HEK293T (cell line): ENCODE measurements at regions not wholly inside any gene's neighbourhood (a gene's known extent, or its start where the extent isn't known, plus 50 kb on each side); places are given as distances from the start of the nearest gene placed in this dataset.

Experiments
- ARNT ChIP-seq: fragments of 450-650 bp; IDR thresholded peaks from 2 replicates; pipeline ENCODE4 v1.6.1; 2017; ENCODE audit warnings: mild to moderate bottlenecking
- ELF4 ChIP-seq: fragments of 450-650 bp; IDR thresholded peaks from 2 replicates; pipeline ENCODE4 v1.6.1; 2017; ENCODE audit warnings: antibody characterized with exemption
- FOXA1 ChIP-seq: fragments of 450-650 bp; IDR thresholded peaks from 2 replicates; pipeline ENCODE4 v1.6.1; 2016; ENCODE audit warnings: mild to moderate bottlenecking
- FOXK2 ChIP-seq: fragments of 450-650 bp; IDR thresholded peaks from 2 replicates; pipeline ENCODE4 v1.6.1; 2016; ENCODE audit warnings: mild to moderate bottlenecking
- FOXM1 ChIP-seq: fragments of 450-650 bp; IDR thresholded peaks from 2 replicates; pipeline ENCODE4 v1.6.1; 2017; ENCODE audit warnings: mild to moderate bottlenecking, borderline replicate concordance
- HDGF ChIP-seq: fragments of 450-650 bp; IDR thresholded peaks from 2 replicates; pipeline ENCODE4 v1.6.1; 2017; ENCODE audit warnings: antibody characterized with exemption, borderline replicate concordance
- L3MBTL2 ChIP-seq: fragments of 450-650 bp; conservative IDR thresholded peaks from 2 replicates; pipeline ENCODE4 v1.6.1; 2016; ENCODE audit warnings: mild to moderate bottlenecking
- NFRKB ChIP-seq: fragments of 450-650 bp; IDR thresholded peaks from 2 replicates; pipeline ENCODE4 v1.6.1; 2016; ENCODE audit warnings: mild to moderate bottlenecking, moderate library complexity
- PKNOX1 ChIP-seq: fragments of 450-650 bp; IDR thresholded peaks from 2 replicates; pipeline ENCODE4 v1.6.1; 2016
- SP1 ChIP-seq: fragments of 450-650 bp; IDR thresholded peaks from 2 replicates; pipeline ENCODE4 v1.6.1; 2017
- ZNF384 ChIP-seq: fragments of 450-650 bp; IDR thresholded peaks from 2 replicates; pipeline ENCODE4 v1.6.1; 2016

- TF ChIP-seq ARNT, result no peak
- no peak for TF ChIP-seq FOXM1
- no peak for TF ChIP-seq SP1
- no peak for TF ChIP-seq FOXK2
- no peak for TF ChIP-seq ZNF384
- no peak for TF ChIP-seq HDGF
- no peak for TF ChIP-seq ELF4
- no peak for TF ChIP-seq NFRKB
- no peak for TF ChIP-seq FOXA1
- no peak for TF ChIP-seq L3MBTL2
- no peak for TF ChIP-seq PKNOX1
Measured at GRCh38 chr11:91365986-91366585, 858.5 kb upstream of the FAT3 start.
